Esophagus muscularis mucosa (tissue), 4 donors: ENCODE measurements at regions not wholly inside any gene's neighbourhood (a gene's known extent, or its start where the extent isn't known, plus 50 kb on each side); places are given as distances from the start of the nearest gene placed in this dataset.
"Not testable (repeated sequence)": the region's sequence is repeated elsewhere in the genome, so short reads cannot be mapped to it uniquely, and the experiment has no call there.

Experiments used
- DNase-seq: peaks from one replicate; pipeline ENCODE4 v3.0.0-alpha.2; 2017; ENCODE audit errors: extremely low spot score
- H3K27ac ChIP-seq, 4 donors: fragments of 200-600 bp; sonication (generic); replicated peaks in 1 of 4; 1 replicate in 3 of 4; 2 replicates in 1 of 4; pipeline ENCODE4 v1.5.1; 2016 to 2019; ENCODE audit warnings: mild to moderate bottlenecking in 1 of 4
- H3K27me3 ChIP-seq, 4 donors: fragments of 200-600 bp; sonication (generic); one replicate each; pipeline versions ENCODE4 v1.5.1 to v1.6.0; 2016 to 2019
- H3K36me3 ChIP-seq, 4 donors: fragments of 200-600 bp; sonication (generic); one replicate each; pipeline ENCODE4 v1.5.1; 2016 to 2019
- H3K4me1 ChIP-seq, 4 donors: fragments of 200-600 bp; sonication (generic); one replicate each; pipeline ENCODE4 v1.5.1; 2016 to 2019
- H3K4me3 ChIP-seq, 4 donors: fragments of 200-600 bp; sonication (generic); 1 replicate in 2 of 4; 2 replicates in 2 of 4; pipeline ENCODE4 v1.5.1; 2016 to 2019; ENCODE audit warnings: mild to moderate bottlenecking in 4 of 4, moderate library complexity in 1 of 4
- H3K9me3 ChIP-seq, 4 donors: fragments of 200-600 bp; sonication (generic); 1 replicate in 3 of 4; 2 replicates in 1 of 4; pipeline ENCODE4 v1.5.1; 2016 to 2019
- EP300 ChIP-seq: sonication (generic); formaldehyde crosslinking; IDR thresholded peaks from one replicate; pipeline ENCODE4 v1.6.1; 2017; ENCODE audit warnings: antibody characterized with exemption
- POLR2A ChIP-seq: fragments of 450-650 bp; IDR thresholded peaks from one replicate; pipeline ENCODE4 v1.6.1; 2017; ENCODE audit warnings: antibody characterized with exemption, moderate library complexity, mild to moderate bottlenecking, low read depth
- POLR2AphosphoS5 ChIP-seq, 2 donors: sonication (generic); formaldehyde crosslinking; IDR thresholded peaks; one replicate each; pipeline ENCODE4 v1.6.1; 2017; ENCODE audit warnings: antibody characterized with exemption in 2 of 2
- WGBS: methylation state at CpG from one replicate; pipeline ENCODE4 v1.1.5; 2018; 5-methylcytosine and 5-hydroxymethylcytosine counted together
- intact Hi-C: fragments of 100-400 bp; cut with DNase I; formaldehyde crosslinking; loops from one replicate; pipeline ENCODE4 v1.15.1; 2023
- TF ChIP-seq, protein P1 (sequence below), 3 experiments: fragments of 200-600 bp in 2 of 3; fragments of 450-650 bp in 1 of 3; sonication (generic) in 2 of 3; IDR thresholded peaks; one replicate each; pipeline ENCODE4 v1.5.1; 2017 to 2019; ENCODE audit warnings: antibody characterized with exemption in 3 of 3, mild to moderate bottlenecking in 2 of 3, moderate library complexity in 1 of 3

DNA sequence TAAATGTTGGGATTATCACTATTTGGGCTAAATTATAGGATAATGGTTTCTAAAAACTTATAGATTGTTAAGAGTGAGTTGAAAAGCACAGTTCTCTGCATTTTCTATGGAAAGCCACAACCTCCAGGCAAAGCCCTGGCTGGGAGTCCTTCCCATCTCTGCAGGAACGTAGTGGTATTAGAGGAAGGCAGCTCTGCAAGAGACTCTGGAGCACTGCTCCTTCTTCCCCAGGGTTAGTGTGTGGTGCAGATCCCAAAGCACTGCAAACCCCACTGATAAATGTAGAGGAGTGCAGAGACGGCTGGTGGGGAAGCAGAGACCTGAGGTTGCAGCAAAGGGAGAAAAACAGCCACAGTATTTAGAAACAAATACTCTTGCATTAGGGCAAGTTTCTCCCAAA is 225.3 kb downstream of the TINAG start:
- Histone ChIP-seq H3K36me3 (no peaks in the 10 kb centered on the region), H3K4me1 (no peaks in the 10 kb centered on the region), H3K4me3 (no peak overlapping the region), H3K27ac (no peak overlapping the region), H3K9me3 (no peaks in the 10 kb centered on the region), H3K27me3 (no peaks in the 10 kb centered on the region)
- DNase-seq = no peak
- 39% methylated on average over 2 of the region's 2 CpGs for WGBS
- TF ChIP-seq EP300 (no peak), POLR2A (no peak), POLR2AphosphoS5 (IDR thresholded peaks at IDR 0.05) (no peak)
- TF ChIP-seq, protein P1, sequence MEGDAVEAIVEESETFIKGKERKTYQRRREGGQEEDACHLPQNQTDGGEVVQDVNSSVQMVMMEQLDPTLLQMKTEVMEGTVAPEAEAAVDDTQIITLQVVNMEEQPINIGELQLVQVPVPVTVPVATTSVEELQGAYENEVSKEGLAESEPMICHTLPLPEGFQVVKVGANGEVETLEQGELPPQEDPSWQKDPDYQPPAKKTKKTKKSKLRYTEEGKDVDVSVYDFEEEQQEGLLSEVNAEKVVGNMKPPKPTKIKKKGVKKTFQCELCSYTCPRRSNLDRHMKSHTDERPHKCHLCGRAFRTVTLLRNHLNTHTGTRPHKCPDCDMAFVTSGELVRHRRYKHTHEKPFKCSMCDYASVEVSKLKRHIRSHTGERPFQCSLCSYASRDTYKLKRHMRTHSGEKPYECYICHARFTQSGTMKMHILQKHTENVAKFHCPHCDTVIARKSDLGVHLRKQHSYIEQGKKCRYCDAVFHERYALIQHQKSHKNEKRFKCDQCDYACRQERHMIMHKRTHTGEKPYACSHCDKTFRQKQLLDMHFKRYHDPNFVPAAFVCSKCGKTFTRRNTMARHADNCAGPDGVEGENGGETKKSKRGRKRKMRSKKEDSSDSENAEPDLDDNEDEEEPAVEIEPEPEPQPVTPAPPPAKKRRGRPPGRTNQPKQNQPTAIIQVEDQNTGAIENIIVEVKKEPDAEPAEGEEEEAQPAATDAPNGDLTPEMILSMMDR (IDR thresholded peaks at IDR 0.05) = no peak
- intact Hi-C loops = no loop called here

DNA sequence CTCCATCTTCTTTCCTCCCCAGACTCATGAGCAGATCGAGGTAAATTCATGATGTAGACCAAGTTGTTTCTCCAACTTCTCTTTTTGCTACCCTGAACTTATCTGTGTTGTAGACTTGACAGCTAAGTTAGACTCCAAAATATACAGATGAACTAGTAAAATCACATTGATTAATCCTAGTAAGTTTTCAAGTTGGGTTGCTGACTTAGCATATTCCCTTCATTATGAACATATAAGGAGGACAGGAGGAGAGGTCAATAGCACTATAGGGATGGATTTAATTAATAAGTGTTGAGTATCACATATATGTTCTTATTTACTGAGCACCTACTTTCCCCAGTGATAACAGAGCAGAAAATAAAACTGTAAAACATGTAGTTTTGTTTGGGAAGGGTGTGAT is 227.3 kb downstream of the TINAG start:
- intact Hi-C loops = no loop called here
- no peaks in the 10 kb centered on the region for H3K27me3 ChIP-seq
- H3K9me3 ChIP-seq = no peaks in the 10 kb centered on the region
- no peak overlapping the region for H3K4me3 ChIP-seq
- WGBS = 86% methylated on average over 1 of the region's 1 CpG
- H3K4me1 ChIP-seq = no peaks in the 10 kb centered on the region
- DNase-seq = no peak
- H3K36me3 ChIP-seq = no peaks in the 10 kb centered on the region
- TF ChIP-seq EP300 = no peak
- TF ChIP-seq, protein P1 (IDR thresholded peaks at IDR 0.05) = no peak
- TF ChIP-seq POLR2AphosphoS5 (IDR thresholded peaks at IDR 0.05) = no peak
- TF ChIP-seq POLR2A = no peak
- no peak overlapping the region for H3K27ac ChIP-seq

DNA sequence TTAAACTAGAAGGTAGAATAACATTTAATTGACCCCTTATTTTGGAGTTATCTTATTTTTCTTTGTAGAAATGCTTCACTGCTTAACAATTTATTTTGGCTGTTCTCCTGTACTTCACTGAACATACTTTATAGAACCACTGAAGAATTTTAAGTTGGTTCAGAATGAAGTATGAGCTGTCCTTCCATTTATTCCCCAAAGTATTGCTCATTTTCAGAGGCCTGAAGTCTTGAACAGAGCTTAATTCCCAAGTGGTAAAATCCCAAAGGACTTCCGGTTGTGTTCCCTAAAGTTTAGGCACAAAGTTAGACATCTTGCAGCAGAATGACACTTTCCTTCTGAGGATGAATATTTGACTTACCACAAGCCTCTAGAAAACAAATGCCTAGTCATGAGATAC is 233.3 kb downstream of the TINAG start:
- Histone ChIP-seq H3K36me3 (no peaks in the 10 kb centered on the region), H3K27ac (no peak overlapping the region), H3K4me3 (no peak overlapping the region), H3K4me1 (no peaks in the 10 kb centered on the region), H3K9me3 (no peaks in the 10 kb centered on the region), H3K27me3 (no peaks in the 10 kb centered on the region)
- TF ChIP-seq, protein P1 (IDR thresholded peaks at IDR 0.05) = no peak
- TF ChIP-seq POLR2A (no peak), POLR2AphosphoS5 (IDR thresholded peaks at IDR 0.05) (no peak), EP300 (no peak)
- no peak for DNase-seq
- WGBS = 86% methylated on average over 1 of the region's 1 CpG
- intact Hi-C loops = no loop called here

DNA sequence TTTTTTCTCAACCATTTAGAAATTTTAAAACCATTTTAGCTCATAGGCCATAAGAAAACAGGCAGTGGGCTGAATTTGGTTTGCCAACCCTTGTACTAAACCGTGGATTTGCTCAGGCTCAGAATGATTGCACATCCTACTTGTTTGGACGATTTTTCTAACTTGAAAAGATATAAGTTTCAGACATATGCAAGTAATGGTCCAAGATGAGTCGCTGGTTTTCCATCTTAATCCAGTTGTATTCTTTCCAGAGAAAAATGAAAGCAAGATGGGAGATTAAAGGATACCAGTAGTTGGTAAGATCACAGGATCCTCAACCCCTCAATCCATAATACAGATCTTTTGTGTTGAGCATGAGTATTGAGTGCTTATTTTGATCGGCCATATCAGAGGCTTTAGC is 250.9 kb downstream of the TINAG start:
- Histone ChIP-seq H3K9me3 (peaks cover 0 to 12% (median 1%) of the 10 kb centered on the region in 4 donors), H3K4me1 (no peaks in the 10 kb centered on the region), H3K36me3 (no peaks in the 10 kb centered on the region), H3K27ac (no peak overlapping the region), H3K4me3 (no peak overlapping the region), H3K27me3 (no peaks in the 10 kb centered on the region)
- WGBS = 66% methylated on average over 4 of the region's 4 CpGs
- DNase-seq = no peak
- TF ChIP-seq POLR2AphosphoS5 (IDR thresholded peaks at IDR 0.05) = no peak
- TF ChIP-seq EP300 = no peak
- TF ChIP-seq, protein P1 (IDR thresholded peaks at IDR 0.05) = no peak
- no peak for TF ChIP-seq POLR2A
- intact Hi-C loops = no loop called here

DNA sequence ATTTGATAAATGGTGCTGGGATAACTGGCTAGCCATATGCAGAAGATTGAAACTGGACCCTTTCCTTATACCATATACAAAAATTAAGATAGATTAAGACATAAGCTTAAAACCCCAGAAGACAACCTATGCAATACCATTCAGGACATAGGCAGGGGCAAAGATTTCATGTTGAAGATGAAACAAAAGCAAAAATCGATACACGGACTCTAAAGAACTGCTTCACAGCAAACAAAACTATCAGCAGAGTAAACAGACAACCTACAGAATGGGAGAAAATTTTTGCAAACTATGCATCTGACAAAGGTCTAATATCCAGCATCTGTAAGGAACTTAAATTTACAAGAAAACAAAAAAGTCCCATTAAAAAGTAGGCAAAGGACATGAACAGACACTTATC is 255.9 kb downstream of the TINAG start:
- not testable (repeated sequence) for H3K27me3 ChIP-seq
- peaks cover 0 to 15% (median 2%) of the 10 kb centered on the region in 4 donors for H3K9me3 ChIP-seq
- 79% methylated on average over 2 of the region's 2 CpGs for WGBS

More for the DNA sequence above, 255.9 kb downstream of the TINAG start:
- H3K27ac ChIP-seq, H3K36me3 ChIP-seq, H3K4me3 ChIP-seq, H3K4me1 ChIP-seq, intact Hi-C loops, DNase-seq: not testable (repeated sequence)
